ENCODE measurements at regions not wholly inside any gene's neighbourhood (a gene's known extent, or its start where the extent isn't known, plus 50 kb on each side); places are given as distances from the start of the nearest gene placed in this dataset.

GRCh38 chr6:80603679-80604078 lies 497.2 kb downstream of the BCKDHB start:
- DNase-seq (ENCODE audit: low read depth in 1 of 2, low spot score in 1 of 2) = no peak
- Histone ChIP-seq H3K27ac (no peak overlapping the region), H3K9me3 (no peaks in the 10 kb centered on the region), H3K4me1 (peaks cover 11% of the 10 kb centered on the region; the same call in 2 of the 3 replicates), H3K4me3 (no peak overlapping the region), H3K4me2 (no peak overlapping the region)
- TF ChIP-seq FOXS1 (CRISPR knock-in tag; IDR thresholded peaks at IDR 0.05) (no peak), MAX (IDR thresholded peaks at IDR 0.05) (no peak), PHF8 (IDR thresholded peaks at IDR 0.05; ENCODE audit: borderline replicate concordance, low read depth) (no peak), BHLHE40 (IDR thresholded peaks at IDR 0.05; ENCODE audit: low read depth, low read length) (no peak), RCOR1 (IDR thresholded peaks at IDR 0.05; ENCODE audit: low read depth, low read length) (no peak), POLR2A (IDR thresholded peaks at IDR 0.05; ENCODE audit: low read length) (no peak), POLR2AphosphoS2 (conservative IDR thresholded peaks at IDR 0.05; ENCODE audit: low read length) (no peak)
- ChIA-PET POLR2A (no interaction called here), CTCF (interaction anchor here (1.5 kb wide), 1 partner anchor 1150 kb away, joined by 3 read pairs; no protein-coding TSS in a partner anchor)
- no peak for FAIRE-seq
- ATAC-seq = no peak

- FAIRE-seq = no peak
- Histone ChIP-seq H3K4me2 (no peak overlapping the region), H3K4me3 (no peak overlapping the region), H3K4me1 (no peaks in the 10 kb centered on the region), H3K27ac (no peak overlapping the region), H3K9me3 (no peaks in the 10 kb centered on the region)
- no peak for ATAC-seq
- WGBS (ENCODE audit: missing lambda C conversion rate) = 69% methylated on average over 4 of the region's 4 CpGs
- TF ChIP-seq EHF (CRISPR knock-in tag; IDR thresholded peaks at IDR 0.05) (no peak), HDAC2 (IDR thresholded peaks at IDR 0.05) (no peak), USF2 (IDR thresholded peaks at IDR 0.05) (no peak)
- ChIA-PET CTCF (no interaction called here), POLR2A (no interaction called here)
- no peak for DNase-seq (ENCODE audit: low read depth in 1 of 2, low spot score in 1 of 2)
Measured at GRCh38 chr6:80594461-80594860, 488.0 kb downstream of the BCKDHB start.

GRCh38 chr6:80592436-80592835 lies 486.0 kb downstream of the BCKDHB start:
- 41% methylated on average over 2 of the region's 2 CpGs for WGBS (ENCODE audit: missing lambda C conversion rate)
- Histone ChIP-seq H3K27ac (no peak overlapping the region), H3K4me1 (no peaks in the 10 kb centered on the region), H3K9me3 (no peaks in the 10 kb centered on the region), H3K4me3 (no peak overlapping the region), H3K4me2 (no peak overlapping the region)
- POLR2A ChIA-PET = no interaction called here
- CTCF ChIA-PET = no interaction called here
- FAIRE-seq (no peak), DNase-seq (ENCODE audit: low read depth in 1 of 2, low spot score in 1 of 2) (no peak), ATAC-seq (no peak)
- no peak for TF ChIP-seq EP300 (IDR thresholded peaks at IDR 0.05)
- TF ChIP-seq ATOH8 (CRISPR knock-in tag; IDR thresholded peaks at IDR 0.05; ENCODE audit: low read depth) = no peak
- no peak for TF ChIP-seq HEYL (CRISPR knock-in tag; IDR thresholded peaks at IDR 0.05)
- no peak for TF ChIP-seq RFX5 (IDR thresholded peaks at IDR 0.05)
- TF ChIP-seq ESRRA (IDR thresholded peaks at IDR 0.05; ENCODE audit: borderline replicate concordance, low read length) = no peak
- TF ChIP-seq USF2 (IDR thresholded peaks at IDR 0.05) = no peak
- no peak for TF ChIP-seq CBX2 (IDR thresholded peaks at IDR 0.05; ENCODE audit: borderline replicate concordance, low read depth)
- no peak for TF ChIP-seq MAFK (IDR thresholded peaks at IDR 0.05; ENCODE audit: partially characterized antibody)
- no peak for TF ChIP-seq BCL3 (IDR thresholded peaks at IDR 0.05)
- TF ChIP-seq TFCP2L1 (CRISPR knock-in tag; IDR thresholded peaks at IDR 0.05) = no peak
- no peak for TF ChIP-seq MAX (IDR thresholded peaks at IDR 0.05)
- TF ChIP-seq EHF (CRISPR knock-in tag; IDR thresholded peaks at IDR 0.05) = no peak
- no peak for TF ChIP-seq HES2 (IDR thresholded peaks at IDR 0.05)
- no peak for TF ChIP-seq NR3C1 (IDR thresholded peaks at IDR 0.05)
